HCT116 (cell line): ENCODE measurements at regions not wholly inside any gene's neighbourhood (a gene's known extent, or its start where the extent isn't known, plus 50 kb on each side); places are given as distances from the start of the nearest gene placed in this dataset.

Experiments
- EGR1 ChIP-seq: IDR thresholded peaks from 2 replicates; pipeline ENCODE4 v1.6.1; 2012; ENCODE audit warnings: low read depth
- FOSL1 ChIP-seq: IDR thresholded peaks from 2 replicates; pipeline ENCODE4 v1.6.1; 2012; ENCODE audit warnings: low read depth
- SIN3A ChIP-seq: IDR thresholded peaks from 2 replicates; pipeline ENCODE4 v1.6.1; 2012; ENCODE audit warnings: low read depth
- SRF ChIP-seq: IDR thresholded peaks from 2 replicates; pipeline ENCODE4 v1.6.1; 2012; ENCODE audit warnings: low read depth
- TF ChIP-seq, protein P1 (sequence below), 3 experiments: fragments of 200-600 bp in 1 of 3; sonication (generic) in 1 of 3; IDR thresholded peaks in 2 of 3; conservative IDR thresholded peaks in 1 of 3; 2 replicates each; pipeline ENCODE4 v1.5.1; 2012 to 2017; ENCODE audit warnings: low read depth in 2 of 3, low read length in 2 of 3, antibody characterized with exemption in 1 of 3, borderline replicate concordance in 1 of 3, control low read depth in 1 of 3, mild to moderate bottlenecking in 1 of 3, mixed read lengths in 1 of 3, mixed run types in 1 of 3, moderate library complexity in 1 of 3; ENCODE audit not compliant: insufficient read depth in 1 of 3

- TF ChIP-seq SRF = no peak
- TF ChIP-seq, protein P1, sequence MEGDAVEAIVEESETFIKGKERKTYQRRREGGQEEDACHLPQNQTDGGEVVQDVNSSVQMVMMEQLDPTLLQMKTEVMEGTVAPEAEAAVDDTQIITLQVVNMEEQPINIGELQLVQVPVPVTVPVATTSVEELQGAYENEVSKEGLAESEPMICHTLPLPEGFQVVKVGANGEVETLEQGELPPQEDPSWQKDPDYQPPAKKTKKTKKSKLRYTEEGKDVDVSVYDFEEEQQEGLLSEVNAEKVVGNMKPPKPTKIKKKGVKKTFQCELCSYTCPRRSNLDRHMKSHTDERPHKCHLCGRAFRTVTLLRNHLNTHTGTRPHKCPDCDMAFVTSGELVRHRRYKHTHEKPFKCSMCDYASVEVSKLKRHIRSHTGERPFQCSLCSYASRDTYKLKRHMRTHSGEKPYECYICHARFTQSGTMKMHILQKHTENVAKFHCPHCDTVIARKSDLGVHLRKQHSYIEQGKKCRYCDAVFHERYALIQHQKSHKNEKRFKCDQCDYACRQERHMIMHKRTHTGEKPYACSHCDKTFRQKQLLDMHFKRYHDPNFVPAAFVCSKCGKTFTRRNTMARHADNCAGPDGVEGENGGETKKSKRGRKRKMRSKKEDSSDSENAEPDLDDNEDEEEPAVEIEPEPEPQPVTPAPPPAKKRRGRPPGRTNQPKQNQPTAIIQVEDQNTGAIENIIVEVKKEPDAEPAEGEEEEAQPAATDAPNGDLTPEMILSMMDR (IDR thresholded peaks at IDR 0.05 in 2 of 3, conservative IDR thresholded peaks at IDR 0.05 in 1 of 3; ENCODE audit: borderline replicate concordance in 1 of 3, insufficient read depth in 1 of 3, low read depth in 2 of 3, low read length in 2 of 3) = no peak
- no peak for TF ChIP-seq EGR1
- TF ChIP-seq FOSL1 = no peak
- TF ChIP-seq SIN3A = no peak
Observed at GRCh38 chr10:81021428-81022129, 483.9 kb downstream of the SH2D4B start.
